Fibroblast of lung (primary cell): ENCODE measurements at regions not wholly inside any gene's neighbourhood (a gene's known extent, or its start where the extent isn't known, plus 50 kb on each side); places are given as distances from the start of the nearest gene placed in this dataset.

ENCODE experiments used
- DNase-seq, 2 donors: peaks; one replicate each; pipeline versions ENCODE4 v3.0.0 to v3.0.0-alpha.2; 2010; ENCODE audit warnings: low read depth in 2 of 2
- H2AFZ ChIP-seq: 2 replicates; pipeline ENCODE4 v1.5.1; 2012; ENCODE audit warnings: low read length, control low read depth, inconsistent platforms
- H3K27ac ChIP-seq: 2 replicates; pipeline ENCODE4 v1.5.1; 2011; ENCODE audit warnings: low read length, control low read depth; ENCODE audit not compliant: insufficient read depth
- H3K27me3 ChIP-seq: 2 replicates; pipeline ENCODE4 v1.5.1; 2011; ENCODE audit warnings: mild to moderate bottlenecking, low read length; ENCODE audit not compliant: control insufficient read depth, insufficient read depth
- H3K36me3 ChIP-seq: 2 replicates; pipeline ENCODE4 v1.5.1; 2011; ENCODE audit warnings: low read length; ENCODE audit not compliant: control insufficient read depth, insufficient read depth
- H3K4me1 ChIP-seq: 2 replicates; pipeline ENCODE4 v1.5.1; 2011; ENCODE audit warnings: low read length; ENCODE audit not compliant: control insufficient read depth, insufficient read depth; ENCODE audit errors: extremely low read depth
- H3K4me2 ChIP-seq: 2 replicates; pipeline ENCODE4 v1.5.1; 2011; ENCODE audit warnings: low read length, control low read depth; ENCODE audit not compliant: insufficient read depth; ENCODE audit errors: extremely low read depth
- H3K4me3 ChIP-seq, 4 experiments: fragments of 200-600 bp in 1 of 4; sonication (generic) in 1 of 4; replicated peaks in 1 of 4; 2 replicates each; pipeline ENCODE4 v1.5.1; 2011 to 2016; ENCODE audit warnings: low read length in 4 of 4, low read depth in 3 of 4, mild to moderate bottlenecking in 3 of 4, control low read depth in 2 of 4, inconsistent platforms in 1 of 4, mixed read lengths in 1 of 4; ENCODE audit not compliant: insufficient read depth in 1 of 4; ENCODE audit errors: control extremely low read depth in 1 of 4
- H3K79me2 ChIP-seq: 2 replicates; pipeline ENCODE4 v1.5.1; 2012; ENCODE audit warnings: mild to moderate bottlenecking, low read length, inconsistent platforms; ENCODE audit not compliant: control insufficient read depth, insufficient read depth
- H3K9ac ChIP-seq: 2 replicates; pipeline ENCODE4 v1.5.1; 2011; ENCODE audit warnings: mild to moderate bottlenecking, low read length, control low read depth; ENCODE audit not compliant: insufficient read depth
- H3K9me3 ChIP-seq: 2 replicates; pipeline ENCODE4 v1.5.1; 2012; ENCODE audit warnings: low read depth, low read length; ENCODE audit not compliant: control insufficient read depth, insufficient read depth
- H4K20me1 ChIP-seq: 2 replicates; pipeline ENCODE4 v1.5.1; 2011; ENCODE audit warnings: low read length; ENCODE audit not compliant: control insufficient read depth, insufficient read depth; ENCODE audit errors: extremely low read depth
- CTCF ChIP-seq, 2 donors: IDR thresholded peaks in 1 of 2; conservative IDR thresholded peaks in 1 of 2; 1 replicate in 1 of 2; 2 replicates in 1 of 2; pipeline ENCODE4 v1.5.1; 2011 to 2012; ENCODE audit warnings: low read length in 2 of 2, control low read depth in 1 of 2, inconsistent platforms in 1 of 2, low read depth in 1 of 2, mild to moderate bottlenecking in 1 of 2
- EZH2 ChIP-seq: IDR thresholded peaks from 2 replicates; pipeline ENCODE4 v1.5.1; 2012; ENCODE audit warnings: low read length, control low read depth, mild to moderate bottlenecking; ENCODE audit errors: missing control alignments

GRCh38 chr12:107967170-107967569, 161.9 kb upstream of the WSCD2 start:
- Histone ChIP-seq H3K27me3 (no peaks in the 10 kb centered on the region), H3K27ac (no peak overlapping the region), H2AFZ (no peak overlapping the region), H4K20me1 (no peaks in the 10 kb centered on the region), H3K36me3 (no peaks in the 10 kb centered on the region), H3K4me1 (no peaks in the 10 kb centered on the region), H3K9me3 (no peaks in the 10 kb centered on the region), H3K79me2 (no peaks in the 10 kb centered on the region), H3K4me3 (no peak overlapping the region), H3K4me2 (no peak overlapping the region), H3K9ac (no peak overlapping the region)
- TF ChIP-seq EZH2 (no peak), CTCF (conservative IDR thresholded peaks at IDR 0.05 in 1 of 2, IDR thresholded peaks at IDR 0.05 in 1 of 2; ENCODE audit: low read depth in 1 of 2, low read length in 2 of 2) (no peak)
- DNase-seq, result no peak

DNA sequence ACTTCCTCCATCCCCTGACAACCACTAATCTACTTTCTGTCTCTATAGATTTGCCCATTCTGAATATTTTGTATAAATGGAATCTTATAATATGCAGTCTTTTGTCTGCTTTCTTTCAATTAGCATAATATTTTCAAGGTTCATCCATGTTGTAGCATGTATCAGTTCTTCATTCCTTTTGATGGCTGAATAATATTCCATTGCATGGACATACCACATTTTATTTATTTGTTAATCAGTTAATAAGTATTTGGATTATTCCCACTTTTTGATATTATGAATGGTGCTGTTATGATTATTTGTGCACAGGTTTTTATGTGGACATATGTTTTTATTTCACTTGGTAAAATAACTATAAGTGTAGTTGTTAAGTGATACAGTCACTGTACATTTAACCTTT, 155.1 kb upstream of the WSCD2 start:
- Histone ChIP-seq H3K36me3 (no peaks in the 10 kb centered on the region), H3K27me3 (no peaks in the 10 kb centered on the region), H3K9ac (no peak overlapping the region), H4K20me1 (no peaks in the 10 kb centered on the region), H3K4me2 (no peak overlapping the region), H2AFZ (no peak overlapping the region), H3K9me3 (no peaks in the 10 kb centered on the region), H3K4me1 (no peaks in the 10 kb centered on the region), H3K27ac (no peak overlapping the region), H3K4me3 (no peak overlapping the region), H3K79me2 (no peaks in the 10 kb centered on the region)
- TF ChIP-seq EZH2, result no peak
- no peak for TF ChIP-seq CTCF (conservative IDR thresholded peaks at IDR 0.05 in 1 of 2, IDR thresholded peaks at IDR 0.05 in 1 of 2; ENCODE audit: low read depth in 1 of 2, low read length in 2 of 2)
- DNase-seq, result no peak

DNA sequence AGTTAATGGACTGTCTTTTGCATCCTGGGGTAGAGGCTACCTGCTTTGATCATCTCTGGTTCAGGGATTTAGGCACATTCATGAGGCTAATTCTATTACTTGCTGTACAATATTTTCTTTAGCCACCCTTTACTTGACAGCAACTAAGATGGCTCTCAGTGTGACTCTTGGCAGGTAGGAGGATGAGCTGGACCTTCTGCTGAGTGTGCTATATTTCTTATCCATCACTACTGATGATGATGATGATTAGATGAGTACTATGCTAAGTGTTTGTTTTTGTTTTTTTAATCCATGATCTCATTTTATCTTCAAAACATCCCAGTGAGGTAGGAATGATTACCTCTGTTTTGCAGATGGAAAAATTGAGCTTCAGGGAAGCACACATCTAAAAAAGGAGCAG, 152.8 kb upstream of the WSCD2 start:
- H3K9ac ChIP-seq, result no peak overlapping the region
- no peaks in the 10 kb centered on the region for H3K79me2 ChIP-seq
- no peak overlapping the region for H3K4me2 ChIP-seq
- no peaks in the 10 kb centered on the region for H3K36me3 ChIP-seq
- H2AFZ ChIP-seq, result no peak overlapping the region
- H3K4me3 ChIP-seq, result no peak overlapping the region
- H3K27ac ChIP-seq, result no peak overlapping the region
- no peaks in the 10 kb centered on the region for H3K4me1 ChIP-seq
- H3K27me3 ChIP-seq, result no peaks in the 10 kb centered on the region
- H3K9me3 ChIP-seq, result no peaks in the 10 kb centered on the region
- DNase-seq, result no peak
- TF ChIP-seq CTCF (conservative IDR thresholded peaks at IDR 0.05 in 1 of 2, IDR thresholded peaks at IDR 0.05 in 1 of 2; ENCODE audit: low read depth in 1 of 2, low read length in 2 of 2) (no peak), EZH2 (no peak)
- H4K20me1 ChIP-seq, result no peaks in the 10 kb centered on the region
